ENCODE measurements at regions not wholly inside any gene's neighbourhood (a gene's known extent, or its start where the extent isn't known, plus 50 kb on each side); places are given as distances from the start of the nearest gene placed in this dataset.
A peak's percentile ranks its signal among the peaks of the same experiment; 100 is the strongest.
"Not testable (repeated sequence)": the region's sequence is repeated elsewhere in the genome, so short reads cannot be mapped to it uniquely, and the experiment has no call there.

- DNase-seq: no peak
- in situ Hi-C loops (cut with MboI; ENCODE audit: low pct_unique_long_range_greater_than_20kb, low sequenced_read_pairs): no loop called here
These were observed 79.1 kb upstream of the ZEB1 start for GRCh38 chr10:31239961-31240360.

- peak; percentile 77 for DNase-seq
- in situ Hi-C loops (cut with MboI; ENCODE audit: low pct_unique_long_range_greater_than_20kb, low sequenced_read_pairs): no loop called here
These were observed 76.1 kb upstream of the ZEB1 start for GRCh38 chr10:31242902-31243301.

- in situ Hi-C loops (cut with MboI; ENCODE audit: low pct_unique_long_range_greater_than_20kb, low sequenced_read_pairs); DNase-seq: not testable (repeated sequence)
These were observed 67.9 kb upstream of the ZEB1 start for GRCh38 chr10:31251118-31251517.

- no peak for DNase-seq
- in situ Hi-C loops (cut with MboI; ENCODE audit: low pct_unique_long_range_greater_than_20kb, low sequenced_read_pairs): no loop called here
These were observed 65.8 kb upstream of the ZEB1 start for GRCh38 chr10:31253237-31253636.

- DNase-seq: no peak
- in situ Hi-C loops (cut with MboI; ENCODE audit: low pct_unique_long_range_greater_than_20kb, low sequenced_read_pairs): no loop called here
These were observed 57.3 kb upstream of the ZEB1 start for GRCh38 chr10:31261511-31262311.

- DNase-seq: no peak
- in situ Hi-C loops (cut with MboI; ENCODE audit: low pct_unique_long_range_greater_than_20kb, low sequenced_read_pairs): no loop called here
These were observed 56.3 kb upstream of the ZEB1 start for GRCh38 chr10:31262672-31263071.

- DNase-seq: no peak
- in situ Hi-C loops (cut with MboI; ENCODE audit: low pct_unique_long_range_greater_than_20kb, low sequenced_read_pairs): no loop called here
These were observed 55.1 kb upstream of the ZEB1 start for GRCh38 chr10:31263903-31264302.

- in situ Hi-C loops (cut with MboI; ENCODE audit: low pct_unique_long_range_greater_than_20kb, low sequenced_read_pairs): no loop called here
- DNase-seq: no peak
These were observed 50.3 kb upstream of the ZEB1 start for GRCh38 chr10:31268444-31269303.
